GM21447 (cell line): ENCODE measurements at regions not wholly inside any gene's neighbourhood (a gene's known extent, or its start where the extent isn't known, plus 50 kb on each side); places are given as distances from the start of the nearest gene placed in this dataset.
A peak's percentile ranks its signal among the peaks of the same experiment; 100 is the strongest.
"Not testable (repeated sequence)": the region's sequence is repeated elsewhere in the genome, so short reads cannot be mapped to it uniquely, and the experiment has no call there.

ENCODE experiments used
- ATAC-seq: cut with Tn5 transposase; IDR thresholded peaks from one replicate; pipeline ENCODE4 v1.9.1; 2021; ENCODE audit not compliant: unreplicated experiment

DNA sequence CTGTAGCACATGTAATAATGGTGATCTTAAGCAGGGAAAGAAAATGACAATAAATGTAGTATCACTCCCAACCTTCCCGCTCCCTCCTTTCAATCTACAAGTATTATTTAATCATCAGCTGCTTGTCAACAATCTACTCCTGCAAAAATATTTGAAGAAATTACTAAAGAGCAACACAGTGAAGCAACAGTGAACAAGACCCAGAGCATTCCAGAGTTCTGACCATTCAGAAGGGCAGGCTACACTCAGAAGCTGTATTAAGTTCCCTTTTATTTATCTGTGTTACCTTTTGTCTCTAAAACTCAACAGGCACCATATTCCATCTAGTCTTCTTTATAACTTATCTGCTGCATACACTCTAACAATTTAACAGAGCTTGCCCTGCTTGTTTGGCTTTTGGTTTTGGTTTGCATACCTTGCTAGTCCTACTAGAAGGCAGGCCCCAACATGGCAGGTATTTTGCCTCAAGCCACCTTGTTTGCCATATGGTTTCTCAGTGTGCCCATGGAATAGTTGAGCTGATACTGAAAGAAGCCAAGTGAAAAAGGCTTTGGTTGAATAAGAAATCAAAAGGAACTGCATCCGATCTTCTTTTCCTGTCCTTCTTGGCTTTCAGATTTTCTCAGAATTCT lies 253.9 kb downstream of the CEMIP2 start:
- no peak for ATAC-seq

DNA sequence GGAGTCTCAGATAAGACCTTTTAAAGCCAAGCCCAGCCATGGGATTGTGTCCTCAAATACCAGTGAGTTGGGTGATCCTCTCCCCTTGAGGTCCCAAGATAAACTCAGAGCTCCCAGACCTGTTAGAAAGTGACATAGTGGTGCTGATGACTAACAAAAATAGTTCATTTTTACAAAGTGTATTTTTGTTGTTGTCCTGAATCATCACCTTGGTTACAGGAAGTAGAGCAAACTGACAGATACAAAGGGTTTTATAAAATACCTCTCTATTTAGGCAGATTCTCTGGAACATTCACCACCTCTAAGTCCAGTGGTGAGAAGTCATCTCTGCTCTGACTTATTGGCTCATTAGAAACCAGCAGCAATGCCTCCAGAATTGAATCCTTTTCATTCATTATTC lies 259.3 kb downstream of the CEMIP2 start:
- ATAC-seq = no peak

DNA sequence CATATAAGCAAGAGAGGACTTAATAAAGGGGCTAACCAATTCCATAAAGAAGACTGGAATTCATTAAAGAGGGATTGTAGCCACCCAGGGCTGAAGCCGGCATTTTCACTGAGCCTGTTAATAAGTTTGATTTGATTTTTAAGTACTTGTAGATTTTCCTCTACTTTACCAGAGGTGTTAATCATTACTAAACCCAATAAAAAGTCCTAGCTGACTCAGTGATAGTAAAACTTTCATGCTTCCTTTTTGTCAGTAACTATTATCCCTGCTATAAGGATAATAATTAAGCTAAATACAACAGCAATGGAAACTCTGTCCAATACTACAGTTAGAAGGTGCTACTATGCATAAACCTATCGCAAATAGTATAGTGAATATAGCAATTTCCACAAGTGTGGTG lies 260.2 kb downstream of the CEMIP2 start:
- ATAC-seq = not testable (repeated sequence)

DNA sequence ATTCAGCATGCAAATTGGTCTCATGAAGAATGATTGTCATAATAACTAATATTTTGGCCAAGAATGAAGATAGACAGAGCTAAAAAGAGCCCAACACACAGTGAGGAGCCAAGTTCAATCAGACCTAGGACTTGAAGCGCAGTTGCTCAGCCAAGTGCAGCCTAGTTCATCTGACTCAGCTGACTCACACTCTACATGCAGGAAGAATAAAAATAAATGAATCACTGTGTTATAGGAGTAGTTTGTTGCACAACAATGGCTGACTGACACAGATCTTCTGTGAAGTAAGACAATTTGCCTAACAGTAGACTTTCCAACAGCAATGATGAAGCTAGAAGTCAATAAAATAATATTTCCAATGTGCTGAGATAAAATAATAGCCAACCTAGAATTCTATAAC lies 261.5 kb downstream of the CEMIP2 start:
- ATAC-seq = no peak

GRCh38 chr9:71504636-71505035 lies 263.7 kb downstream of the CEMIP2 start:
- ATAC-seq = no peak

DNA sequence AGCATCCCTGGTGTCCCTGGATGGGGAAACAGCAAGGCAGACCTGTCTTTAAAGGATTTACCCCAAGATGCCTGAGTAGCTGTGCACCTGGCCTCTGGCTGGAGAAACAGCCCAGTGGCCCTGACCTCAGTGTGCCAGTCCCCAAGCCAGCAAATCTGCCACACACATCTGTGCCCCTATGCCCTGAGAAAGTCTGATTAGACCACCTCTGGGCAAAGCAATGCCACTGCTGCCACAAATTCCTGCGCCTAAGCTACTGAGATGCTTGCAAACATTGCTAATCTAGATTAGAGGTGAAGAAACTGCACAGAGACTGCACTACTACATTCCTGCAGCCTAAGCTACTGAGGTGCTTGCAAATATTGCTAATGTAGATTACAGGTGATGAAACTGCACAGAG lies 269.6 kb downstream of the CEMIP2 start:
- ATAC-seq = no peak

DNA sequence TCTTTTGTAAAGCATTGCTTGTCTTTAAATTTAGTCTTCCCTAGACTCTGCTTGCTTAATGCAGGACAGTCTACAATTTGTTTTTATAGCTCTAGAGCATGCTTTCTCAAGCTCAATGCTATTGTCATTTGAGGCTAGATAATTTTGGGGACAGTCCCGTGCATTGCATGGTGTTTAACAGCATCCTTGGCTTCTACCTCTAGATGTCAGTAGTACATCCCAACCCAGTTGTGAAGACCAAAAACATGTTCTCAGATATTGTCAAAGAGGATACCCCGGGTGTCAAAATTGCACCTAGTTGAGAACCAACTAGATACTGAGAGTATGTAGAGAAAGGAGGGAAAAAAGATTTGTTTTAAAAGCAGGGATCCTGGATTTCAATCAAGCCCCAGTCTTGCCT lies 277.5 kb downstream of the CEMIP2 start:
- no peak for ATAC-seq

DNA sequence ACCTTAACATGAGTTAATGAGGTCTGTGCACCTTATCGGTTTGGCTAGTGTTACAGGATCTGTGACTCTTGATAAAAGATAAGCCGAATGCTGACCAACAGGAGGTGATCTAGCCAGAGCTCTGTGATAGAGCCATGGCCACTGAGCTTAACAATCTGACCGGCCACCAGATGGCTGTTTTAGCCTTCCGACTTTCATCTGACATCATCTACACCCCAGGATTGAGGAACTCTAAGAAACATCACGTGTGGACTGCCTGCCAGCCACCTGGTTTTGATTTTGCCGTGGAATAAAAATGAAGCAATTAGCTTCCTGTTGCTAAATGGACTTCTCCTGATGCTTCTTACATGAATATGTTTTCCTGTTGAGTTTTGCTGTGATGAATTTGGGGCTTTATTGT lies 281.3 kb downstream of the CEMIP2 start:
- ATAC-seq = no peak

DNA sequence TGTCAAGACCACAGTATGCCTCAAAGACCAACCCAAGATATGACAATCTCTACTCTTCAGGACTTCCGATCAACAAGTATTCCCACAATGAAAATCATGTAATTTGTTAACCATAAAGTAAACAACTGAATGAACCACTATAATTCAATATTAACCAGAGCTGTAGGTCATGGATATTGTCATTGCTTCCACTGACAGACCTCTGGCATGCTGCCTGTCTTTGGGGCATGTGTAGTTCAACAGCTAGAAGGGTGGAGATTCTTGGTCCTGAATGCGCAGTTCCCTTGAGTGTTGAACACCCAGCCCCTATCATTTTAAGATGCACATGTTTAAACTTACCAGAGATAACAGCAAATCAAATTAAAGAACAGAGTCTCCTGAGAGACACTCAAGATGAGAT lies 283.0 kb downstream of the CEMIP2 start:
- ATAC-seq = no peak

- ATAC-seq = no peak
Measured at GRCh38 chr9:71483436-71483835, 284.9 kb downstream of the CEMIP2 start.

GRCh38 chr9:71479621-71480020 lies 288.7 kb downstream of the CEMIP2 start:
- ATAC-seq = no peak

- ATAC-seq = no peak
Measured at GRCh38 chr9:71472400-71472799, 295.9 kb downstream of the CEMIP2 start.

DNA sequence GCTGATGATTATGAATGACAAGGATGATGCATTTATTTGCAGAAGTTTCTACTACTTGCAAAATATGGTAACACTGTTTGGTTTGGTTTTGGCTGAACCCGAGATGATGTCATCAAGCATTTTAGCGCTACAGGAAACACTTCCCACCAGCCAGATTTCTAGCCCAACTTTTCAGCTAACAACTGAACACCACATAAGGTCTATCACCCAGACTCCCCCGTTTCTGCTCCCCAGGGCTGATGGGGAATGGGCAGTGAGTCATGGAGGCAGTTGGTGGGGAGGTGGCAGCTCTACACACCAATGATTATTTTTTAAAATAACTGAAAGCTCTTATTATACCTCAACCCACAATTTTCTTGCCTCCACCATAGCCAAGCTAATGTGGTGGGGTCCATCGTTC lies 302.9 kb downstream of the CEMIP2 start:
- no peak for ATAC-seq

- no peak for ATAC-seq
Measured at GRCh38 chr9:71459082-71459481, 309.2 kb downstream of the CEMIP2 start.

DNA sequence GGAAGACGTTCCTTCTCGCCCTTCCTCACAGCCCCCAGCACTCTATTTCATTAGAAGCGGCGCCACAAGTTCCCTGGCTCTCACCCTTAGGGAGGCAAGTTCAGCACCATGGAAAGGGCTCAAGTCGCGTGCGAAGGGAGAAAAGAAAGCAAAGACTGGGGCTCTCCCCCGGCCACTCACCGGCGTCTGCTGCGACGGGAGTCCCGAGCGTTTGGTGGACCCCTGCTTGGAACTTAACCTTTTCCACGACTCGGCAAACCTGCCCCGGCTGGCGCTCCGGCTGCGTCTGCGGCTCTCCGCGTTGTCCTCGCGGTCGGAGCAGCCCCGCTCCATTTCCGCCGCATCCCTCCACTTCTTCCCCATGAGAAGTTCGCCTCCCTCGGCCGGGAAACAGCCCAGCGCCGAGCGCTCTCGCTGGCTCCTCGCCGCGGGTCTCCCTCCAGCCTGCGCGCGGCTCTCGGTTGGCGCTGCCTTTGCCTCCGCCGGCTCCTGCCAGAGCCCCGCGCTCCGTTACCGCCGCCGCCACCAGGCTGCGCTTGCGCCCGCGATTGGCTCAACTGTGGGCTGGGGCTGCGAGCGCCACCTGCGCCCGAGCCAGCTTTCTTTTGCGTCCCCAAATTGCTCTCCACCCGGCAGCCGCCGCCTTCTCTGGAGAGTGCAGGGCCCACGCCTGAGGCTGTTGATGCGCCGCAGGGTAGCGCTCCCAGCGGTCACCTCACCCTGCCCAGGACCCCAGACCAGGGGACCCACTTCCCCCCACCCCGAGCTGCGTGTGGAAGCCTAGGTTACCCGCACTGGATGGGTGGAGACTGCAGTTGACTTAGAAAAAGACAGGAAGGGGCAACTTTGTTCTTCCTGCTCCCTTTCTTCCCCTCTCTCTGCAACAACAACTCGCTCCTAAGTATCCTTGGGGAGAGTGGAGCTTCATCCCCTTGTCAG lies 321.6 kb downstream of the CEMIP2 start:
- ATAC-seq = peak; percentile 82

GRCh38 chr9:71446106-71446472 lies 322.2 kb downstream of the CEMIP2 start:
- ATAC-seq = no peak

- ATAC-seq = no peak
Measured at GRCh38 chr9:71442937-71443336, 321.5 kb upstream of the TRPM3 start.

- ATAC-seq = no peak
Measured at GRCh38 chr9:71441266-71441665, 319.8 kb upstream of the TRPM3 start.

GRCh38 chr9:71431931-71432330 lies 310.5 kb upstream of the TRPM3 start:
- ATAC-seq = no peak

GRCh38 chr9:71407341-71407740 lies 285.9 kb upstream of the TRPM3 start:
- ATAC-seq = not testable (repeated sequence)

DNA sequence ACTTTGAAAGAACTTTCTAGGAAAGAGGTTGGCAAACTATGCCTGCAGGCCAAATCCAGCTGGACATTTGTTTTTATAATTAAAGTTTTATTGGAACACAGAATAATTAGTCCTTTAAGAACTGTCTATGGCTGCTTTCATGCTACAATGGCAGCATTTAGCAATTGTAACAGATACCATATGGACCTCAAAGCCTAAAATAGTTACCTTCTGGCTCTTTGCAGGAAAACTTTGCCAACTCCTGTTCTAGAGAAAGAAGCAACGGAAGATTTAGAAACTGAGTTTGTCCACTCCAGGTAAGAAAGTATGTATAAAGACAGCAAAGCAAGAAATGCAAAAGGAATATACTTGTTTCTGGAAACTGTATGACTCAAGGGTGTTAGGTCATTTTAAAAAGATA lies 281.7 kb upstream of the TRPM3 start:
- ATAC-seq = no peak

DNA sequence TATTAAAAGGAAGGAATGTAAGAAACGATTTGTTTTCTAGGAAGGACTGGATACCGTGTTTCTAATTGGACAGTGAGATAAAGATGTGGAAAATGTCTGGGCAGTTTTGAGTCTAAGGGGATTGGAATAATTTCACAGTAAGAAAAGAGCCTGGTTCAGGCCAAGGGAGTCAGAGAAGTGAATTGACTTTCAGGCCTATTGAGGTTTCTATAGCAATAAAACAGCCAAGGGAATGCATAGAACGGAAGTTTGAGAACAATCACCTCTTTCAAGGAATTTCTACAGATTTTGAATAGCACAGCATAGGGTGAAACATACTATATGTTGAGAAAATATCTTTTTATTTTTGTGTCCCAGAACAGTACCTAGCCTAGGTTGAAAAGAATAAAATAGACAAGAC lies 271.6 kb upstream of the TRPM3 start:
- no peak for ATAC-seq

DNA sequence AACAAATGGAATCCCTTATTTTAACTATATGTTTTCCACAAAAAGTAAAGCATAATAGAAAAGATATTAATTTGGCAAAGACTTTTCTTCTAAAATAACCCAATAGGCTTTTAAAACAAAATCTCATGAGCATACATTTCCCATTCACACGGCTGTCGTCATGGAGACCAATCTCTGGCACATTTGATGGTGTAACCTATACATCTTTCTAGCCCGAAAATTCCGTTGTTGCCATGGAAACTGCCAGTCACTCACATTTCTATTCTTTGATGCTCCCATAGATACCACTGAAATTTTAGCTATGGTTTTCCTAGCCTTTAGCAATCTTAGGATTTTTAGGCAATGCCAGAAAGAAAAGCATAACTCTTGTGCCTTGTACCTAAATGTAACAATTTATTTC lies 262.9 kb upstream of the TRPM3 start:
- no peak for ATAC-seq
